ENCODE measurements at regions not wholly inside any gene's neighbourhood (a gene's known extent, or its start where the extent isn't known, plus 50 kb on each side); places are given as distances from the start of the nearest gene placed in this dataset.
"Not testable (repeated sequence)": the region's sequence is repeated elsewhere in the genome, so short reads cannot be mapped to it uniquely, and the experiment has no call there.

DNA sequence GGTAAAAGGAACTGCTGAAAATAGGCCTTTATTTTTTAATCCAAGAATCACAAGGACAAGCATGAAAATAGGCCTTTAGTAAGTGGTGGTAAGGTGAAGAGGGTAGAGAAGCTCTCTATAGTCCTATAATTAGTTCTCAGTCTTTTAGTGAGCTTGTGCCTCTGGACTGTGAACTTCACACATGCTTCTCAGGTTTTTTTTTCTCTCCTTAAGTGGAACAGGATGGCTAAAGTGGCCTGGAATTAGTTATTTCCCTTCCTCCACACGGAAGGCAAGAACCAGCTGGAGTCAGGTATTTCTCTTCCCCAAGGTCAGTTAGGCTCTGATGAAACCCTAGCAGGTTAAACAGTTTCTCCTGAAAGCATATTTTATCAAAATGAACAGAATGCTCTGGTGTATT lies 203.0 kb upstream of the MINDY3 start:
- WGBS (ENCODE audit: insufficient coverage, insufficient replicate concordance, low lambda C conversion rate, missing lambda C conversion rate): 0% methylated on average over 1 of the region's 1 CpG
- H2AFZ ChIP-seq (ENCODE audit: control insufficient read depth, low read depth, low read length): no peak overlapping the region
- H3K9me3 ChIP-seq (replicated peaks; ENCODE audit: control insufficient read depth, insufficient read depth, low read length): no peaks in the 10 kb centered on the region
- ChIA-PET POLR2A (no interaction called here), RAD21 (ENCODE audit: unreplicated experiment) (no interaction called here), CTCF (no interaction called here), SMC1A (ENCODE audit: uncharacterized antibody, unreplicated experiment) (no interaction called here)
- no peaks in the 10 kb centered on the region for H3K27me3 ChIP-seq (replicated peaks in 1 of 2; ENCODE audit: control insufficient read depth in 2 of 2, insufficient read depth in 2 of 2, low read length in 1 of 2)
- no peak overlapping the region for H3K4me2 ChIP-seq (ENCODE audit: control insufficient read depth, insufficient read depth)
- H3K79me2 ChIP-seq (ENCODE audit: control insufficient read depth, insufficient read depth, low read length): no peaks in the 10 kb centered on the region
- intact Hi-C loops (cut with micrococcal nuclease; ENCODE audit: unreplicated experiment): no loop called here
- FAIRE-seq: no peak
- TF ChIP-seq EP300 (IDR thresholded peaks at IDR 0.05; ENCODE audit: borderline replicate concordance in 1 of 2, control insufficient read depth in 1 of 2, low read depth in 2 of 2, low read length in 2 of 2) (no peak), RBBP5 (conservative IDR thresholded peaks at IDR 0.05) (no peak), SUPT20H (IDR thresholded peaks at IDR 0.05; ENCODE audit: borderline replicate concordance, control insufficient read depth, low read depth, low read length) (no peak), POU2F2 (IDR thresholded peaks at IDR 0.05; ENCODE audit: borderline replicate concordance, low read depth, low read length) (no peak), ZNF217 (IDR thresholded peaks at IDR 0.05) (no peak), POLR2A (IDR thresholded peaks at IDR 0.05; ENCODE audit: low read depth, low read length) (no peak)
- TF ChIP-seq, protein P1, sequence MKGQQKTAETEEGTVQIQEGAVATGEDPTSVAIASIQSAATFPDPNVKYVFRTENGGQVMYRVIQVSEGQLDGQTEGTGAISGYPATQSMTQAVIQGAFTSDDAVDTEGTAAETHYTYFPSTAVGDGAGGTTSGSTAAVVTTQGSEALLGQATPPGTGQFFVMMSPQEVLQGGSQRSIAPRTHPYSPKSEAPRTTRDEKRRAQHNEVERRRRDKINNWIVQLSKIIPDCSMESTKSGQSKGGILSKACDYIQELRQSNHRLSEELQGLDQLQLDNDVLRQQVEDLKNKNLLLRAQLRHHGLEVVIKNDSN (IDR thresholded peaks at IDR 0.05; ENCODE audit: borderline replicate concordance, extremely low read length, insufficient read depth, low read depth, low read length): no peak
- TF ChIP-seq, protein P2, sequence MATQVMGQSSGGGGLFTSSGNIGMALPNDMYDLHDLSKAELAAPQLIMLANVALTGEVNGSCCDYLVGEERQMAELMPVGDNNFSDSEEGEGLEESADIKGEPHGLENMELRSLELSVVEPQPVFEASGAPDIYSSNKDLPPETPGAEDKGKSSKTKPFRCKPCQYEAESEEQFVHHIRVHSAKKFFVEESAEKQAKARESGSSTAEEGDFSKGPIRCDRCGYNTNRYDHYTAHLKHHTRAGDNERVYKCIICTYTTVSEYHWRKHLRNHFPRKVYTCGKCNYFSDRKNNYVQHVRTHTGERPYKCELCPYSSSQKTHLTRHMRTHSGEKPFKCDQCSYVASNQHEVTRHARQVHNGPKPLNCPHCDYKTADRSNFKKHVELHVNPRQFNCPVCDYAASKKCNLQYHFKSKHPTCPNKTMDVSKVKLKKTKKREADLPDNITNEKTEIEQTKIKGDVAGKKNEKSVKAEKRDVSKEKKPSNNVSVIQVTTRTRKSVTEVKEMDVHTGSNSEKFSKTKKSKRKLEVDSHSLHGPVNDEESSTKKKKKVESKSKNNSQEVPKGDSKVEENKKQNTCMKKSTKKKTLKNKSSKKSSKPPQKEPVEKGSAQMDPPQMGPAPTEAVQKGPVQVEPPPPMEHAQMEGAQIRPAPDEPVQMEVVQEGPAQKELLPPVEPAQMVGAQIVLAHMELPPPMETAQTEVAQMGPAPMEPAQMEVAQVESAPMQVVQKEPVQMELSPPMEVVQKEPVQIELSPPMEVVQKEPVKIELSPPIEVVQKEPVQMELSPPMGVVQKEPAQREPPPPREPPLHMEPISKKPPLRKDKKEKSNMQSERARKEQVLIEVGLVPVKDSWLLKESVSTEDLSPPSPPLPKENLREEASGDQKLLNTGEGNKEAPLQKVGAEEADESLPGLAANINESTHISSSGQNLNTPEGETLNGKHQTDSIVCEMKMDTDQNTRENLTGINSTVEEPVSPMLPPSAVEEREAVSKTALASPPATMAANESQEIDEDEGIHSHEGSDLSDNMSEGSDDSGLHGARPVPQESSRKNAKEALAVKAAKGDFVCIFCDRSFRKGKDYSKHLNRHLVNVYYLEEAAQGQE (IDR thresholded peaks at IDR 0.05; ENCODE audit: low read depth, low read length): no peak
- TF ChIP-seq, protein P3, sequence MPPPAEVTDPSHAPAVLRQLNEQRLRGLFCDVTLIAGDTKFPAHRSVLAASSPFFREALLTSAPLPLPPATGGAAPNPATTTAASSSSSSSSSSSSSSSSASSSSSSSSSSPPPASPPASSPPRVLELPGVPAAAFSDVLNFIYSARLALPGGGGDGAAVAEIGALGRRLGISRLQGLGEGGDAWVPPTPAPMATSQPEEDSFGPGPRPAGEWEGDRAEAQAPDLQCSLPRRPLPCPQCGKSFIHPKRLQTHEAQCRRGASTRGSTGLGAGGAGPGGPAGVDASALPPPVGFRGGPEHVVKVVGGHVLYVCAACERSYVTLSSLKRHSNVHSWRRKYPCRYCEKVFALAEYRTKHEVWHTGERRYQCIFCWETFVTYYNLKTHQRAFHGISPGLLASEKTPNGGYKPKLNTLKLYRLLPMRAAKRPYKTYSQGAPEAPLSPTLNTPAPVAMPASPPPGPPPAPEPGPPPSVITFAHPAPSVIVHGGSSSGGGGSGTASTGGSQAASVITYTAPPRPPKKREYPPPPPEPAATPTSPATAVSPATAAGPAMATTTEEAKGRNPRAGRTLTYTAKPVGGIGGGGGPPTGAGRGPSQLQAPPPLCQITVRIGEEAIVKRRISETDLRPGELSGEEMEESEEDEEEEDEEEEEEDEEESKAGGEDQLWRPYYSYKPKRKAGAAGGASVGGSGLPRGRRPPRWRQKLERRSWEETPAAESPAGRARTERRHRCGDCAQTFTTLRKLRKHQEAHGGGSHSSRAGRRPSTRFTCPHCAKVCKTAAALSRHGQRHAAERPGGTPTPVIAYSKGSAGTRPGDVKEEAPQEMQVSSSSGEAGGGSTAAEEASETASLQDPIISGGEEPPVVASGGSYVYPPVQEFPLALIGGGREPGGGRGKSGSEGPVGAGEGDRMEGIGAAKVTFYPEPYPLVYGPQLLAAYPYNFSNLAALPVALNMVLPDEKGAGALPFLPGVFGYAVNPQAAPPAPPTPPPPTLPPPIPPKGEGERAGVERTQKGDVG (CRISPR knock-in tag; IDR thresholded peaks at IDR 0.05): no peak
- no peak overlapping the region for H3K4me3 ChIP-seq
- H3K36me3 ChIP-seq (ENCODE audit: control insufficient read depth in 2 of 2, insufficient read depth in 2 of 2, low read length in 1 of 2): no peaks in the 10 kb centered on the region
- in situ Hi-C loops (cut with MboI): no loop called here
- BruUV-seq (replicated peaks): no TSS peak
- no peak for ATAC-seq
- no peak overlapping the region for H3K9ac ChIP-seq (ENCODE audit: control insufficient read depth, insufficient read depth, low read length)
- H4K20me1 ChIP-seq (ENCODE audit: control insufficient read depth, insufficient read depth): no peaks in the 10 kb centered on the region
- H3K27ac ChIP-seq (ENCODE audit: control insufficient read depth, insufficient read depth): no peak overlapping the region
- DNase-seq (ENCODE audit: low read depth, low spot score): no peak
- no peaks in the 10 kb centered on the region for H3K4me1 ChIP-seq (ENCODE audit: control insufficient read depth, insufficient read depth, low read length)

DNA sequence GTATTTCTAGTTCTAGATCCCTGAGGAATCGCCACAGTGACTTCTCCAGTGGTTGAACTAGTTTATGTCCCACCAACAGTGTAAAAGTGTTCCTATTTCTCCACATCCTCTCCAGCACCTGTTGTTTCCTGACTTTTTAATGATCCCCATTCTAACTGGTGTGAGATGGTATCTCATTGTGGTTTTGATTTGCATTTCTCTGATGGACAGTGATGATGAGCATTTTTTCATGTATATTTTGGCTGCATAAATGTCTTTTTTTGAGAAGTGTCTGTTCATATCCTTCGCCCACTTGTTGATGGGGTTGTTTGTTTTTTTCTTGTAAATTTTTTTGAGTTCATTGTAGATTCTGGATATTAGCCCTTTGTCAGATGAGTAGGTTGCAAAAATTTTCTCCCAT lies 223.2 kb upstream of the MINDY3 start:
- H3K9me3 ChIP-seq (replicated peaks; ENCODE audit: control insufficient read depth, insufficient read depth, low read length); DNase-seq (ENCODE audit: low read depth, low spot score); CTCF ChIA-PET; H4K20me1 ChIP-seq (ENCODE audit: control insufficient read depth, insufficient read depth); H3K4me1 ChIP-seq (ENCODE audit: control insufficient read depth, insufficient read depth, low read length); POLR2A ChIA-PET; H3K27me3 ChIP-seq (replicated peaks in 1 of 2; ENCODE audit: control insufficient read depth in 2 of 2, insufficient read depth in 2 of 2, low read length in 1 of 2); intact Hi-C loops (cut with micrococcal nuclease; ENCODE audit: unreplicated experiment); H3K9ac ChIP-seq (ENCODE audit: control insufficient read depth, insufficient read depth, low read length); BruUV-seq (replicated peaks); H3K27ac ChIP-seq (ENCODE audit: control insufficient read depth, insufficient read depth); RAD21 ChIA-PET (ENCODE audit: unreplicated experiment); ATAC-seq; SMC1A ChIA-PET (ENCODE audit: uncharacterized antibody, unreplicated experiment); H3K4me2 ChIP-seq (ENCODE audit: control insufficient read depth, insufficient read depth); H3K4me3 ChIP-seq; in situ Hi-C loops (cut with MboI); FAIRE-seq; H2AFZ ChIP-seq (ENCODE audit: control insufficient read depth, low read depth, low read length); H3K36me3 ChIP-seq (ENCODE audit: control insufficient read depth in 2 of 2, insufficient read depth in 2 of 2, low read length in 1 of 2); H3K79me2 ChIP-seq (ENCODE audit: control insufficient read depth, insufficient read depth, low read length): not testable (repeated sequence)
- 0% methylated on average over 2 of the region's 2 CpGs for WGBS (ENCODE audit: insufficient coverage, insufficient replicate concordance, low lambda C conversion rate, missing lambda C conversion rate)

Data from GM12878 (cell line).